ENCODE measurements at regions not wholly inside any gene's neighbourhood (a gene's known extent, or its start where the extent isn't known, plus 50 kb on each side); places are given as distances from the start of the nearest gene placed in this dataset.

GRCh38 chr11:32015427-32015826 is 75.4 kb upstream of the RCN1 start:
- H3K27ac ChIP-seq = no peak overlapping the region
- TF ChIP-seq ZFX (IDR thresholded peaks at IDR 0.05; ENCODE audit: borderline replicate concordance) = no peak
- no peak for TF ChIP-seq CTCF (IDR thresholded peaks at IDR 0.05)

GRCh38 chr11:32013603-32014002 is 77.3 kb upstream of the RCN1 start:
- TF ChIP-seq ZFX (IDR thresholded peaks at IDR 0.05; ENCODE audit: borderline replicate concordance) = no peak
- TF ChIP-seq CTCF (IDR thresholded peaks at IDR 0.05) = no peak
- H3K27ac ChIP-seq = no peak overlapping the region

- no peak for TF ChIP-seq ZFX (IDR thresholded peaks at IDR 0.05; ENCODE audit: borderline replicate concordance)
- TF ChIP-seq CTCF (IDR thresholded peaks at IDR 0.05) = no peak
- H3K27ac ChIP-seq = no peak overlapping the region
Observed at GRCh38 chr11:32012049-32012448, 78.8 kb upstream of the RCN1 start.

GRCh38 chr11:32008880-32009551 is 81.9 kb upstream of the RCN1 start:
- TF ChIP-seq ZFX (IDR thresholded peaks at IDR 0.05; ENCODE audit: borderline replicate concordance) (no peak), CTCF (IDR thresholded peaks at IDR 0.05) (no peak)
- no peak overlapping the region for H3K27ac ChIP-seq

GRCh38 chr11:32006799-32007388 is 84.0 kb upstream of the RCN1 start:
- peak; percentile 84 for TF ChIP-seq CTCF (IDR thresholded peaks at IDR 0.05)
- no peak for TF ChIP-seq ZFX (IDR thresholded peaks at IDR 0.05; ENCODE audit: borderline replicate concordance)
- no peak overlapping the region for H3K27ac ChIP-seq

GRCh38 chr11:32005786-32006416 is 85.0 kb upstream of the RCN1 start:
- TF ChIP-seq ZFX (IDR thresholded peaks at IDR 0.05; ENCODE audit: borderline replicate concordance) (no peak), CTCF (IDR thresholded peaks at IDR 0.05) (no peak)
- no peak overlapping the region for H3K27ac ChIP-seq

GRCh38 chr11:32003335-32003734 is 87.5 kb upstream of the RCN1 start:
- no peak overlapping the region for H3K27ac ChIP-seq
- no peak for TF ChIP-seq CTCF (IDR thresholded peaks at IDR 0.05)
- TF ChIP-seq ZFX (IDR thresholded peaks at IDR 0.05; ENCODE audit: borderline replicate concordance) = no peak

Measured in 22Rv1 (cell line).